Activated naive CD4-positive, alpha-beta T cell treated with anti-CD3 and anti-CD28 coated beads for 36 hours (primary cell): ENCODE measurements at regions not wholly inside any gene's neighbourhood (a gene's known extent, or its start where the extent isn't known, plus 50 kb on each side); places are given as distances from the start of the nearest gene placed in this dataset.

Experiments
- CTCF ChIA-PET: fragments of 350-600 bp; sonication (Branson Sonifier 250); formaldehyde crosslinking; loops from one replicate; lab custom pipeline; 2021; ENCODE audit warnings: antibody characterized with exemption; lab: Charles Lee
- DNase-seq: peaks from one replicate; pipeline ENCODE4 v3.0.0-alpha.2; 2020
- H3K27ac Mint-ChIP-seq: one replicate; pipeline ENCODE4 v1.8.0; 2021; ENCODE audit warnings: mild to moderate bottlenecking, mixed read lengths
- H3K27me3 Mint-ChIP-seq: one replicate; pipeline ENCODE4 v1.8.0; 2021; ENCODE audit warnings: low read depth, mixed read lengths
- H3K36me3 Mint-ChIP-seq: one replicate; pipeline ENCODE4 v1.8.0; 2021; ENCODE audit warnings: low read depth, mixed read lengths
- H3K4me1 Mint-ChIP-seq: one replicate; pipeline ENCODE4 v1.8.0; 2021; ENCODE audit warnings: low read depth, mixed read lengths
- H3K4me3 Mint-ChIP-seq: one replicate; pipeline ENCODE4 v1.8.0; 2021; ENCODE audit warnings: mild to moderate bottlenecking, moderate library complexity, mixed read lengths
- H3K9me3 Mint-ChIP-seq: one replicate; pipeline ENCODE4 v1.8.0; 2021; ENCODE audit warnings: mixed read lengths
- intact Hi-C: fragments of 100-400 bp; cut with micrococcal nuclease; formaldehyde crosslinking; loops from one replicate; pipeline ENCODE4 v1.15.1; 2023

DNA sequence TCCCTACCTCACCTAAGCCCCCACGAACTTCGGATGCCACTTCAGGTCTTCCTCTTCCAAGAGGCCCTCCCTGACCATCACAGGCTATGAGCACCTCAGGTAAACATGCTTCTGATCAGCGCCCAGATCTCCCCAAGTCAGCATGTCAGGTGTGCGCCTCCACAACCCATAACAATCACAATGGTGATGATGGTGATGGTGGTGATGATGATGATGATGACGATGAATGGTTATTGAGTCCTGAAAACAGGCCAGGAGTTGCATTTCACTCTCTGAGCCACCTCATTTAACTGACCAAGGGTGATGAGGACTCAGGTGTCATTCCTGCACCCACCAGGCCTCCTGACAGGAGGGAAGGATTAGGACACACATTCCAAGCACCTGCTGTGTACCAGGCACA is 426.6 kb upstream of the SULF2 start:
- no peaks in the 10 kb centered on the region for H3K27me3 Mint-ChIP-seq
- intact Hi-C loops: no loop called here
- no peak for DNase-seq
- no peak overlapping the region for H3K27ac Mint-ChIP-seq
- no peak overlapping the region for H3K4me3 Mint-ChIP-seq
- no peaks in the 10 kb centered on the region for H3K4me1 Mint-ChIP-seq
- no peaks in the 10 kb centered on the region for H3K9me3 Mint-ChIP-seq
- CTCF ChIA-PET: no interaction called here
- no peaks in the 10 kb centered on the region for H3K36me3 Mint-ChIP-seq

DNA sequence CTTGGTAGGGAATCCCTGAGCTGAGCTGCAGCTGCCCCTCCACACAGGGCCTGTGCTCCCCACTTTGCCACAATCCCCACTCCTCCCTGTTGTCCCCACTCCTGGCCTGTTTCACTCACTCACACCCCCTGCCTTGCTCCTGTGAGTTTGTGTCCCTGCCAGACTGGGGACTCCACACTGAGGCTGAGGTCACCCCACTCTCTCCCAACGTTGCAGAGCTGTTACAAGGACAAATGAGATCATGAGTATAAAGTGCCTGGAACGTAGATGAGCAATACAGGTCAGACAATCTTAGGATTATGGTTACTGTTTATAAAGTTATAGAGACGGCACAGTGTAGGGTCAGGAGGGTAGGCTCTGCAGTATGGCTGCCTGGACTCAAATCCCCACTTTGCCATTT is 426.0 kb upstream of the SULF2 start:
- DNase-seq: no peak
- Mint-ChIP-seq H3K27me3 (no peaks in the 10 kb centered on the region), H3K4me3 (no peak overlapping the region), H3K9me3 (no peaks in the 10 kb centered on the region), H3K36me3 (no peaks in the 10 kb centered on the region), H3K4me1 (no peaks in the 10 kb centered on the region), H3K27ac (no peak overlapping the region)
- CTCF ChIA-PET: no interaction called here
- intact Hi-C loops: no loop called here

DNA sequence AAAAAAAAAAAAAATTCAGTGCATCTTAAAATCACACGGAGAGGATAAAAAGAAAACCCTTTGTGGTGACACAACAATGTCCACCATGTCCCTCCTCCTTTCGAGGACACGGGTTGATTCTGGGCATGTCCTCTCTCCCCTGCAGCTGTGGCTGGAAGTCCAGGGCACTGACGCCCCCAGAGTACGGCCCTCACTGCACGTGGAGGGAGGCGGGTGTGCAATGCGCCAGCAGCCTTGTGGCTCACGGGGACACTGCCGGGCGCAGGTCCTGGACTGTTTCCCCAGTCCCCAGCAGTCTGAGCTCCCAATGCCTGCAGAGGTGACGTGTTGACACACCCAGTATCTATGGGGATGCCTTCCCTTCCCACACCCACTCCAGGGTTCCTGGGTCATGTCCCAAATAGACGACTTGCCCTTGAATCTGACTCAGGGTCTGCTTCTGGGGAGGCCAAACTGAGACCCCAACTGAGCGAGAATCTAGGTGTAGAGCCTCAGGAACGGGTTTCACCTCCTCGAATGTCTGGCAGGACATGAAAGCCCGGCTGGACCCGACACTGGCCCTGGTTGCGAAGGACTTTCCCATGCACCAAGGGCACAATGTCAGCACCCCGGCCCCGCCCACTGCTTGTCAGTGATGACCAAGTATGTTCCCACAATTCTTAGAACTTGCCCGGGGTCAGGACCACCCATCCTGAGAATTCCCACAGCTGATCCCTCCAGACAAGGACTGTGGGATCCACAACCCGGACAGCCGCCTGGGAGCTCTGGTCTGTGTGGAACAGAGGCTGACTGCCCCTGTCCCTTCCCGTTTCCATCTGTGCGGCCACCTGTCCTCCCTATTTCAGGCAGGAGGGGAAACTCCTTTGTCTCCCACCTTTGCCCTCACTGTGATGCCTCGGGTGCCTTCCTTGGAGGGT is 425.1 kb upstream of the SULF2 start:
- intact Hi-C loops: no loop called here

DNA sequence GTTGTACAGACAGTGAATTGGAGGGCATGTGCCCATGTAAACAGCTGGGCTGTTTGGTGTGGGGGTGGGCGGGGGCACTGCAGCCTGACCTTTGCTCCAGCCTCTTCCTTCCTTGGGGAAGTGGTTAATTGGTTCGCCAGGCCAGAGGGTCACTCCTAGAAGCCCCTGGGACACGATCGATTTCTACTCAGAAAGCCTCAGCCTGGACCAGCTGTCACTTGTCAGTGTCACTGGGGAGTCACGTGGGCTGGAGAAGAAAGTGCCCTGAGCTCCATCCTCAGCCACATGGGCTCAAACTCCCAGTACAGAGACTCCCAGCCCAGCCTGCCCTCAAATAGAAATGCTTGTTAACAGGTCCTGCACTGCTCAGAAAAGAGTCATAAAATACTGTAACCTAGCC is 423.8 kb upstream of the SULF2 start:
- Mint-ChIP-seq H3K27ac (no peak overlapping the region), H3K9me3 (no peaks in the 10 kb centered on the region)
- no peak for DNase-seq

More for the DNA sequence above, 425.1 kb upstream of the SULF2 start:
- Mint-ChIP-seq H3K9me3 (no peaks in the 10 kb centered on the region), H3K27ac (no peak overlapping the region), H3K27me3 (no peaks in the 10 kb centered on the region), H3K4me1 (no peaks in the 10 kb centered on the region), H3K36me3 (no peaks in the 10 kb centered on the region), H3K4me3 (no peak overlapping the region)
- CTCF ChIA-PET: no interaction called here
- DNase-seq: no peak

DNA sequence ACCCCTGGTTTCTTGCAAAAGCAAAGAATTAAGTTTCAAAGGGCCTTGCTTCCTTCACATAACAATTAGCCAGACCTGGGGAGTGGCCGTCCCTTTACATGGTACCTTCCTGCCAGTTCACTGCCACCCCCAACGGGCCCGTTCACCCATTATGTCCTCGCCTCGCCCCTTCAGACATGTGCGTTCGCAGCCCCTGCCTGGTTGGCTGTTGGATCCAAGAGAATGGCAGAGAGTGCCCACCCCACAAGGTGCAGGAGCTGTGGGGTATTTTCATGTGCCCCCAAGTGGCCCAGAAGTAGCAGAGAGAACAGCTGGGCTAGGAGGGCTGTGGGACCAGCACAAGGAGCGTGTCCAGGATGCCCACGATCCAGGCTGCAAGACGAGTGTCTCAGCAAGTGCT is 422.9 kb upstream of the SULF2 start:
- Mint-ChIP-seq H3K36me3 (no peaks in the 10 kb centered on the region), H3K4me3 (no peak overlapping the region)

More for the DNA sequence above, 423.8 kb upstream of the SULF2 start:
- no peaks in the 10 kb centered on the region for H3K36me3 Mint-ChIP-seq
- CTCF ChIA-PET: no interaction called here
- H3K4me1 Mint-ChIP-seq: no peaks in the 10 kb centered on the region
- no peak overlapping the region for H3K4me3 Mint-ChIP-seq
- H3K27me3 Mint-ChIP-seq: no peaks in the 10 kb centered on the region
- intact Hi-C loops: no loop called here

DNA sequence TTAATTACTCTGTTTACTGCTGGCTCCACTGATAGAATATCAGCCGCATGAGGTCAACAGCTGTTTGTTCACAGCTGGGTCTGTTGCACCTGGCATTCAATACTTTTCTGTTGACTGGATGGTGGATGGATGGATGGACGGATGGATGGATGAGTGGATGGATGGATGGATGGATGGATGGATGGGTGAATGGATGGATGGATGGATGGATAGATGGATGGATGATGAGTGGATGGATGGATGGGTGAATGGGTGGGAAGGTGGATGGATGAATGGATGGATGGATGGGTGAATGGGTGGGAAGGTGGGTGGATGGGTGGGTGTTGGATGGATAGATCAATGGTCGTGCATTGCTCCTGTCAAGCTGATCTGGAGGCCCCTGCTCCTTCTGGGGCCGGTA is 422.2 kb upstream of the SULF2 start:
- Mint-ChIP-seq H3K4me3 (no peak overlapping the region), H3K4me1 (no peaks in the 10 kb centered on the region), H3K27ac (no peak overlapping the region), H3K27me3 (no peaks in the 10 kb centered on the region), H3K9me3 (no peaks in the 10 kb centered on the region), H3K36me3 (no peaks in the 10 kb centered on the region)
- intact Hi-C loops: no loop called here
- no peak for DNase-seq
- CTCF ChIA-PET: no interaction called here

More for the DNA sequence above, 422.9 kb upstream of the SULF2 start:
- Mint-ChIP-seq H3K27me3 (no peaks in the 10 kb centered on the region), H3K4me1 (no peaks in the 10 kb centered on the region), H3K27ac (no peak overlapping the region), H3K9me3 (no peaks in the 10 kb centered on the region)
- CTCF ChIA-PET: no interaction called here
- DNase-seq: no peak
- intact Hi-C loops: no loop called here

DNA sequence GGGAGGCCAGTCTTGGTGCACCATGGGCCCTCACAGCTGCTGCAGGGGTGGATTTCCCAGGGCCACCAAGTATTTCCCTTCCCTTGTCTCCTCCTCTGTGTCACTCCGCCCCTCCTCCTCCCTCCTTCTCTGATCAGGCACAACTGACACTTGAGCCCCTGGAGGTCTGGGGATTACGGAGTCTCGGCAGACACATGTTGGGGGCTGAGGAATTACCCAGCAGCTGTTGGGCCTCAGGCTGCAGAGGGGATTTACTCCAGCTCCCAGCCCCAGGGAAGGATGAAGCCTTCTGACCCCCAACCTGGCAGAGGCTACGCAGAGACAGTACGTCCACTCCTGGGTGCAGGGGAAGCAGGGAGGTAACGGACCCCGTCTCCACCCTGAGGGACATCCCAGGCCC is 420.5 kb upstream of the SULF2 start:
- Mint-ChIP-seq H3K36me3 (no peaks in the 10 kb centered on the region), H3K27ac (no peak overlapping the region), H3K4me1 (no peaks in the 10 kb centered on the region), H3K9me3 (no peaks in the 10 kb centered on the region), H3K27me3 (peaks cover 2% of the 10 kb centered on the region), H3K4me3 (no peak overlapping the region)
- CTCF ChIA-PET: no interaction called here
- intact Hi-C loops: no loop called here
- DNase-seq: no peak

DNA sequence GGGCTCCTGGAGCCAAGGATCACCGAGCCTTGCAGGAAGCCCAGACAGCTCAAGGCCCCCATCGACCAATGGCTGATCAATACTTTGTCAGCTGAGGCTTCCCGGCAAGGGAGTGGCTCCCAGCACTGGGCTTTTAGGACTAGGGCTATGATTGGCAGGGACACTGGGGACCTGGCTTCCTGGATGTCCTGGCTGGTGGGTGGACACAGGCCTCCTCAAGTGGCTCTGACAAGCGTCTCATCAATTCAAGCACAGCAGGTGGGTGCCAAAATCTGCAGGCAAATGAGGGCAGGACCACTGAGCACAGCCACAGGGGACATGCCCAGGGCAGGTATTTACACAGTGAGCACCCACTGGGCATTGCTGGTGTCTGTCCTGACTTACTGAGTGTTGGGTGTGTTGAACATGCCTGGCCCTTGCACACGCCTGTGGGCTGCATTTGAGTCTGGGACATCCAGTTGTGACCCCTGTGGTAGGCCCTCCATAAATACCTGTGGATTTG is 420.1 kb upstream of the SULF2 start:
- no peaks in the 10 kb centered on the region for H3K4me1 Mint-ChIP-seq
- intact Hi-C loops: no loop called here
- H3K4me3 Mint-ChIP-seq: no peak overlapping the region
- no peaks in the 10 kb centered on the region for H3K9me3 Mint-ChIP-seq
- no peak overlapping the region for H3K27ac Mint-ChIP-seq
- peaks cover 2% of the 10 kb centered on the region for H3K27me3 Mint-ChIP-seq
- H3K36me3 Mint-ChIP-seq: no peaks in the 10 kb centered on the region
- DNase-seq: no peak
- CTCF ChIA-PET: no interaction called here

DNA sequence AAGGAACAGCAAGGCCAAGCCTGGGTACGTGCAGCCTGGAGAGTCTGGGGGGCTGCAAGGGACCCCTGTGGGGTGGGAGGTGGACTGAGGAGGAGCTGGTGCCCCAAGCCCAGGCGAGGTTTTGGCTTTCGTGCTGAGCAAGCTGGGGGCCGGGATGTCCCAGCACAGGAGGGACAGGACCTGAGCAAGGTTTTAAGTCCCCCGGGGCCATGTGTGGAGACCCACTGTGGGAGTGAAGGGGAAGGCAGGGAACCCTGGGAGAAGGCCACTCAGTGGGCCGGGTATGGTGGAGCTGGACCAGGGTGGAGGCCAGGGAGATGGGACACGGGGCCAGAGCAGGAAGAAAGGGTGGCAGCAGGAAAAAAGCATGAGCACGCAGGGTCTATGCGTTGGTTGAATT is 419.2 kb upstream of the SULF2 start:
- H3K27me3 Mint-ChIP-seq: peaks cover 2% of the 10 kb centered on the region
- H3K27ac Mint-ChIP-seq: no peak overlapping the region
- no peak for DNase-seq
- intact Hi-C loops: no loop called here
- H3K9me3 Mint-ChIP-seq: no peaks in the 10 kb centered on the region
- H3K4me1 Mint-ChIP-seq: no peaks in the 10 kb centered on the region
- H3K36me3 Mint-ChIP-seq: no peaks in the 10 kb centered on the region
- no peak overlapping the region for H3K4me3 Mint-ChIP-seq
- CTCF ChIA-PET: no interaction called here

DNA sequence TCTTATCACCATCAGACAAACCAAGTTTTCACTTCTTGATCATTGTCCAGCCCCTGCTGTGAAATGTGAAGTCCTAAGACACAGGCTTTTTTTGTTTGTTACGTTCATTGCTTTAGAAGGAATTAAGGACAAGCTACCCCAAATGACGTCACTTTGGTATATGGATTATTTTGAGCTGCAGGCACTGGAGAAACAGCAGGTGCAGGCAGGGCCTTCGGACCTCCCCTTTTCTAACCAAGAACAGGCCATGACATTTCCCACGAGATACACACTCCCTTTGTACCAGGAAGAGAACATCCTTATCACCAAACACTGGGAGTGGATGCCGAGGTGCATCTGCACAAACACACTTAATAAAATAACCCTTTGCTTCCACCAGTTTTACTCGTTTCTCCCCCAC is 418.0 kb upstream of the SULF2 start:
- peaks cover 2% of the 10 kb centered on the region for H3K27me3 Mint-ChIP-seq
- H3K9me3 Mint-ChIP-seq: no peaks in the 10 kb centered on the region
- no peak for DNase-seq
- H3K36me3 Mint-ChIP-seq: no peaks in the 10 kb centered on the region
- no peak overlapping the region for H3K4me3 Mint-ChIP-seq
- no peak overlapping the region for H3K27ac Mint-ChIP-seq
- CTCF ChIA-PET: no interaction called here
- intact Hi-C loops: no loop called here
- H3K4me1 Mint-ChIP-seq: no peaks in the 10 kb centered on the region

DNA sequence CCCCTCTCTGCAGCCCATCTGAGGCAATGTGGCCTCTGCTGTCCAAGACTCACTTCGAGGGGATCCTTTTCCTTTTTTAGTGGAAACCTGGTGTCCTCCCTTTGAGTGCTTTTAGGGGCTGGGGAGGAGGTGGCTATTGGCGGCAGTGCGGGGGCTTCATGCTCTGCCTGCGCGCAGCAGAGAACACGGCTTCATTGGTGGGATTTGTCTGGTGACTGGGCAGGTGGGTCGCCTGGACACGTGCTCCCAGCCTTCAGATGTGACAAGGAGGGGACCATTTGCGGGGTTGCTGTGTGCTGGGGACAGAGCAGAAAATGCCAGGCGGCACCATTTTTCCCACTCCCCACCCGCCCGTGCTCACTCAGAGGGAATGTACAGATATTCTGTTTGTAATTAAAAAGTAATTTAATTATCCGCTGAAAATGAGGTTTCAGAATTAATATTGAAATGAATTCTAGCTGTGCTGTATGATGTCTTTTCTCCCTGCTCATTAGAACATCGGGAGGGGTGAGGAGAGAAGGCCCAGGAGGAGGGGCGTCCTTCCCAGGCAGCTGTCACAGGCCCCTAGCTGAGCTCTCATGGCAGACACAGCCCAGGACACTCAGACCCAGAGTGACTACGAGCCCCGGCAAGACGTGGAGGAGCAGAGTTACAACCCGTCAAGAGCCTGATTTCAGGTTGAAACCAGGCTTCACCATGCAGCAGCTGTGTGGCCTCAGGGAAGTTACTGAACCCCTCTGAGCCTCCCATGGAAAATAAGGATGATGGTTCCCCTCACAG is 417.2 kb upstream of the SULF2 start:
- no peak for DNase-seq
- CTCF ChIA-PET: no interaction called here
- Mint-ChIP-seq H3K9me3 (no peaks in the 10 kb centered on the region), H3K4me3 (no peak overlapping the region), H3K36me3 (no peaks in the 10 kb centered on the region), H3K27me3 (peaks cover 2% of the 10 kb centered on the region), H3K4me1 (no peaks in the 10 kb centered on the region), H3K27ac (no peak overlapping the region)
- intact Hi-C loops: no loop called here

DNA sequence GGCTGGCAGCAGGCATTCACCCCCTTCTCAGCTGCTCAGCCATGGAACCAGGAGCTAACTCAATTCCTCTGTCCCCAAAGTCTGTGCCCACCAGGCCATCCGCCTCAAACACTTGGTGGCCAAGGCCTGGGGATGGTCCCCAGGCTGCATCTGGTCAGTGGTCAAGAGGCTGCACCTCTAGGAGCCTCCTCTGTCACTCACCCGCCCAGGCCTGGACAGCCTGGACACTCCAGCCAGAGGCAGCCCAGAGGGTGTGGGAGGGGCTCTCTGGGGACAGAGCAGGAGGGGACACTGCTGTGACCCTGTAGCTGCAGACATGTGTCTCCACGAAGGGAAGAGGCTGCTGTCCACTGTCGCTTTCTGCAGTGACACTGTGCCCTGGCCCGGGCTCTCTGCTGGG is 416.6 kb upstream of the SULF2 start:
- H3K27me3 Mint-ChIP-seq: peaks cover 2% of the 10 kb centered on the region
- no peak overlapping the region for H3K27ac Mint-ChIP-seq
- H3K4me1 Mint-ChIP-seq: no peaks in the 10 kb centered on the region
- no peak for DNase-seq
- no peaks in the 10 kb centered on the region for H3K36me3 Mint-ChIP-seq
- CTCF ChIA-PET: no interaction called here
- intact Hi-C loops: no loop called here
- H3K9me3 Mint-ChIP-seq: no peaks in the 10 kb centered on the region
- no peak overlapping the region for H3K4me3 Mint-ChIP-seq

DNA sequence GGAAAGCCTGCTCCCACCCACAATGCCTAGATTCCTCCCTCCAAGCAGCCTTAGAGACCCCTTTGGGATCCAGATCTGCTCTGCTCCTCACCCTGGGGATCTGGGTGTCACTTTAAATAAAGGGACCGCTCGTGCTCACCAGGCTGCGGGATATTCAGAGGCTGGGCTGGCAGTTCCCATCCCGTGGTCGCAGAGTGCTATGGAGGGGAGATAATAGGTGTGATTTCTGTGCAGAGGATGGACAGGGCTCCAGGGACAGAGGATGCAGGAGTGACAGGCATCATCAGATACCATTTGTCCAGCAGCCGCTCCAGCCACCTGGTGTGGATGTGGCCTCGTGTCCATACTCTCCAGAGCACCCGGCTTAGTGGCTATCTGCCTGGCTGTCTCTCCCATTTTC is 415.9 kb upstream of the SULF2 start:
- CTCF ChIA-PET: no interaction called here
- DNase-seq: no peak
- Mint-ChIP-seq H3K4me3 (no peak overlapping the region), H3K9me3 (no peaks in the 10 kb centered on the region), H3K27me3 (peaks cover 2% of the 10 kb centered on the region), H3K27ac (no peak overlapping the region), H3K36me3 (no peaks in the 10 kb centered on the region), H3K4me1 (no peaks in the 10 kb centered on the region)
- intact Hi-C loops: no loop called here
